ENCODE measurements at regions not wholly inside any gene's neighbourhood (a gene's known extent, or its start where the extent isn't known, plus 50 kb on each side); places are given as distances from the start of the nearest gene placed in this dataset.
"Not testable (repeated sequence)": the region's sequence is repeated elsewhere in the genome, so short reads cannot be mapped to it uniquely, and the experiment has no call there.

- no peak for DNase-seq (ENCODE audit: extremely low spot score)
- H3K27ac ChIP-seq (ENCODE audit: low read depth), result no peak overlapping the region
- WGBS, result 34% methylated on average over 2 of the region's 2 CpGs
- H3K36me3 ChIP-seq (ENCODE audit: insufficient read depth), result no peaks in the 10 kb centered on the region
- H3K4me1 ChIP-seq (ENCODE audit: insufficient read depth), result no peaks in the 10 kb centered on the region
- no peak overlapping the region for H3K4me3 ChIP-seq (ENCODE audit: low read depth, low read length)
Measured at GRCh38 chr10:6833458-6834011, 253.5 kb upstream of the PRKCQ start.

GRCh38 chr10:6830981-6831380 lies 250.9 kb upstream of the PRKCQ start:
- H3K4me3 ChIP-seq (ENCODE audit: low read depth, low read length); DNase-seq (ENCODE audit: extremely low spot score); H3K27ac ChIP-seq (ENCODE audit: low read depth); H3K4me1 ChIP-seq (ENCODE audit: insufficient read depth); H3K36me3 ChIP-seq (ENCODE audit: insufficient read depth): not testable (repeated sequence)
- WGBS, result 77% methylated on average over 4 of the region's 4 CpGs

GRCh38 chr10:6824793-6825192 lies 244.7 kb upstream of the PRKCQ start:
- WGBS, result 69% methylated on average over 4 of the region's 5 CpGs
- not testable (repeated sequence) for H3K27ac ChIP-seq (ENCODE audit: low read depth); H3K36me3 ChIP-seq (ENCODE audit: insufficient read depth); H3K4me3 ChIP-seq (ENCODE audit: low read depth, low read length); DNase-seq (ENCODE audit: extremely low spot score); H3K4me1 ChIP-seq (ENCODE audit: insufficient read depth)

GRCh38 chr10:6823770-6824169 lies 243.7 kb upstream of the PRKCQ start:
- H3K4me3 ChIP-seq (ENCODE audit: low read depth, low read length), result no peak overlapping the region
- H3K36me3 ChIP-seq (ENCODE audit: insufficient read depth), result no peaks in the 10 kb centered on the region
- no peak overlapping the region for H3K27ac ChIP-seq (ENCODE audit: low read depth)
- 0% methylated on average over 1 of the region's 1 CpG for WGBS
- H3K4me1 ChIP-seq (ENCODE audit: insufficient read depth), result no peaks in the 10 kb centered on the region
- no peak for DNase-seq (ENCODE audit: extremely low spot score)

GRCh38 chr10:6819301-6819700 lies 239.2 kb upstream of the PRKCQ start:
- DNase-seq (ENCODE audit: extremely low spot score), result no peak
- H3K4me1 ChIP-seq (ENCODE audit: insufficient read depth), result no peaks in the 10 kb centered on the region
- H3K4me3 ChIP-seq (ENCODE audit: low read depth, low read length), result no peak overlapping the region
- no peak overlapping the region for H3K27ac ChIP-seq (ENCODE audit: low read depth)
- no peaks in the 10 kb centered on the region for H3K36me3 ChIP-seq (ENCODE audit: insufficient read depth)
- 84% methylated on average over 10 of the region's 10 CpGs for WGBS

- Histone ChIP-seq H3K27ac (ENCODE audit: low read depth) (no peak overlapping the region), H3K4me1 (ENCODE audit: insufficient read depth) (no peaks in the 10 kb centered on the region), H3K36me3 (ENCODE audit: insufficient read depth) (no peaks in the 10 kb centered on the region), H3K4me3 (ENCODE audit: low read depth, low read length) (no peak overlapping the region)
- whole genome bisulfite sequencing, result 89% methylated on average over 4 of the region's 4 CpGs
- DNase-seq (ENCODE audit: extremely low spot score), result no peak
Measured at GRCh38 chr10:6817770-6818169, 237.7 kb upstream of the PRKCQ start.

- no peak overlapping the region for H3K27ac ChIP-seq (ENCODE audit: low read depth)
- no peak for DNase-seq (ENCODE audit: extremely low spot score)
- no peaks in the 10 kb centered on the region for H3K4me1 ChIP-seq (ENCODE audit: insufficient read depth)
- H3K4me3 ChIP-seq (ENCODE audit: low read depth, low read length), result no peak overlapping the region
- WGBS, result 84% methylated on average over 3 of the region's 3 CpGs
- no peaks in the 10 kb centered on the region for H3K36me3 ChIP-seq (ENCODE audit: insufficient read depth)
Measured at GRCh38 chr10:6815346-6815745, 235.3 kb upstream of the PRKCQ start.

GRCh38 chr10:6813856-6814255 lies 233.8 kb upstream of the PRKCQ start:
- DNase-seq (ENCODE audit: extremely low spot score), result no peak
- Histone ChIP-seq H3K4me1 (ENCODE audit: insufficient read depth) (no peaks in the 10 kb centered on the region), H3K27ac (ENCODE audit: low read depth) (no peak overlapping the region), H3K4me3 (ENCODE audit: low read depth, low read length) (no peak overlapping the region), H3K36me3 (ENCODE audit: insufficient read depth) (no peaks in the 10 kb centered on the region)
- 44% methylated on average over 2 of the region's 2 CpGs for WGBS

- H3K27ac ChIP-seq (ENCODE audit: low read depth), result no peak overlapping the region
- no peaks in the 10 kb centered on the region for H3K36me3 ChIP-seq (ENCODE audit: insufficient read depth)
- 54% methylated on average over 3 of the region's 3 CpGs for WGBS
- no peaks in the 10 kb centered on the region for H3K4me1 ChIP-seq (ENCODE audit: insufficient read depth)
- no peak for DNase-seq (ENCODE audit: extremely low spot score)
- H3K4me3 ChIP-seq (ENCODE audit: low read depth, low read length), result no peak overlapping the region
Measured at GRCh38 chr10:6813306-6813705, 233.2 kb upstream of the PRKCQ start.

- Histone ChIP-seq H3K27ac (ENCODE audit: low read depth) (no peak overlapping the region), H3K4me3 (ENCODE audit: low read depth, low read length) (no peak overlapping the region), H3K4me1 (ENCODE audit: insufficient read depth) (no peaks in the 10 kb centered on the region), H3K36me3 (ENCODE audit: insufficient read depth) (no peaks in the 10 kb centered on the region)
- 87% methylated on average over 3 of the region's 3 CpGs for WGBS
- no peak for DNase-seq (ENCODE audit: extremely low spot score)
Measured at GRCh38 chr10:6811153-6811552, 231.1 kb upstream of the PRKCQ start.

- H3K4me3 ChIP-seq (ENCODE audit: low read depth, low read length), result no peak overlapping the region
- H3K27ac ChIP-seq (ENCODE audit: low read depth), result no peak overlapping the region
- H3K36me3 ChIP-seq (ENCODE audit: insufficient read depth), result no peaks in the 10 kb centered on the region
- H3K4me1 ChIP-seq (ENCODE audit: insufficient read depth), result no peaks in the 10 kb centered on the region
- no peak for DNase-seq (ENCODE audit: extremely low spot score)
- WGBS, result 52% methylated on average over 1 of the region's 1 CpG
Measured at GRCh38 chr10:6803427-6803783, 223.3 kb upstream of the PRKCQ start.

GRCh38 chr10:6802759-6803426 lies 222.8 kb upstream of the PRKCQ start:
- Histone ChIP-seq H3K36me3 (ENCODE audit: insufficient read depth) (no peaks in the 10 kb centered on the region), H3K4me3 (ENCODE audit: low read depth, low read length) (no peak overlapping the region), H3K4me1 (ENCODE audit: insufficient read depth) (no peaks in the 10 kb centered on the region), H3K27ac (ENCODE audit: low read depth) (no peak overlapping the region)
- DNase-seq (ENCODE audit: extremely low spot score), result no peak
- 71% methylated on average over 6 of the region's 6 CpGs for WGBS

GRCh38 chr10:6796231-6796630 lies 216.2 kb upstream of the PRKCQ start:
- Histone ChIP-seq H3K36me3 (ENCODE audit: insufficient read depth) (no peaks in the 10 kb centered on the region), H3K4me3 (ENCODE audit: low read depth, low read length) (no peak overlapping the region), H3K4me1 (ENCODE audit: insufficient read depth) (no peaks in the 10 kb centered on the region), H3K27ac (ENCODE audit: low read depth) (no peak overlapping the region)
- WGBS, result 91% methylated on average over 3 of the region's 3 CpGs
- DNase-seq (ENCODE audit: extremely low spot score), result no peak

- Histone ChIP-seq H3K4me1 (ENCODE audit: insufficient read depth) (no peaks in the 10 kb centered on the region), H3K27ac (ENCODE audit: low read depth) (no peak overlapping the region), H3K36me3 (ENCODE audit: insufficient read depth) (no peaks in the 10 kb centered on the region), H3K4me3 (ENCODE audit: low read depth, low read length) (no peak overlapping the region)
- 90% methylated on average over 6 of the region's 6 CpGs for WGBS
- DNase-seq (ENCODE audit: extremely low spot score), result no peak
Measured at GRCh38 chr10:6795541-6795940, 215.5 kb upstream of the PRKCQ start.

GRCh38 chr10:6794841-6795240 lies 214.8 kb upstream of the PRKCQ start:
- not testable (repeated sequence) for H3K27ac ChIP-seq (ENCODE audit: low read depth); H3K4me3 ChIP-seq (ENCODE audit: low read depth, low read length); H3K36me3 ChIP-seq (ENCODE audit: insufficient read depth); DNase-seq (ENCODE audit: extremely low spot score); H3K4me1 ChIP-seq (ENCODE audit: insufficient read depth)
- 62% methylated on average over 6 of the region's 10 CpGs for WGBS

All from urinary bladder (tissue), 3 donors.